HG02938 (cell line): ENCODE measurements at regions not wholly inside any gene's neighbourhood (a gene's known extent, or its start where the extent isn't known, plus 50 kb on each side); places are given as distances from the start of the nearest gene placed in this dataset.

ENCODE experiments used
- ATAC-seq: cut with Tn5 transposase; IDR thresholded peaks from one replicate; pipeline ENCODE4 v1.9.1; 2021; ENCODE audit warnings: mild to moderate bottlenecking, moderate library complexity; ENCODE audit not compliant: unreplicated experiment

- no peak for ATAC-seq
These were observed 115.5 kb downstream of the PAPOLA start for GRCh38 chr14:96617635-96618034.

- no peak for ATAC-seq
These were observed 120.7 kb downstream of the PAPOLA start for GRCh38 chr14:96622926-96623325.

GRCh38 chr14:96623676-96624484, 121.7 kb downstream of the PAPOLA start:
- ATAC-seq = no peak

- no peak for ATAC-seq
These were observed 122.7 kb downstream of the PAPOLA start for GRCh38 chr14:96624661-96625425.

GRCh38 chr14:96625426-96625985, 123.3 kb downstream of the PAPOLA start:
- ATAC-seq = no peak

GRCh38 chr14:96626121-96626768, 124.1 kb downstream of the PAPOLA start:
- ATAC-seq = no peak

GRCh38 chr14:96626916-96627315, 124.7 kb downstream of the PAPOLA start:
- no peak for ATAC-seq

- no peak for ATAC-seq
These were observed 125.2 kb downstream of the PAPOLA start for GRCh38 chr14:96627386-96627785.

GRCh38 chr14:96627811-96628775, 125.9 kb downstream of the PAPOLA start:
- ATAC-seq = no peak

- ATAC-seq = no peak
These were observed 126.9 kb downstream of the PAPOLA start for GRCh38 chr14:96629082-96629481.

GRCh38 chr14:96629558-96630222, 127.5 kb downstream of the PAPOLA start:
- ATAC-seq = no peak

GRCh38 chr14:96630281-96630680, 128.1 kb downstream of the PAPOLA start:
- ATAC-seq = no peak

GRCh38 chr14:96631030-96631429, 128.8 kb downstream of the PAPOLA start:
- no peak for ATAC-seq

- no peak for ATAC-seq
These were observed 129.6 kb downstream of the PAPOLA start for GRCh38 chr14:96631621-96632362.

- ATAC-seq = no peak
These were observed 130.2 kb downstream of the PAPOLA start for GRCh38 chr14:96632363-96632758.

- ATAC-seq = no peak
These were observed 130.9 kb downstream of the PAPOLA start for GRCh38 chr14:96633096-96633495.

GRCh38 chr14:96634481-96634880, 132.3 kb downstream of the PAPOLA start:
- ATAC-seq = no peak

- no peak for ATAC-seq
These were observed 132.7 kb downstream of the PAPOLA start for GRCh38 chr14:96634896-96635295.

- ATAC-seq = no peak
These were observed 133.7 kb downstream of the PAPOLA start for GRCh38 chr14:96635850-96636249.
